OCI-LY7 (cell line): ENCODE measurements at regions not wholly inside any gene's neighbourhood (a gene's known extent, or its start where the extent isn't known, plus 50 kb on each side); places are given as distances from the start of the nearest gene placed in this dataset.

ENCODE experiments used
- EZH2phosphoT487 ChIP-seq: fragments of 200-600 bp; sonication (generic); IDR thresholded peaks from 2 replicates; pipeline ENCODE4 v1.6.1; 2018; ENCODE audit warnings: low read depth, borderline replicate concordance, mild to moderate bottlenecking, mixed run types, antibody characterized with exemption, low read length, moderate library complexity, mixed read lengths
- TF ChIP-seq, protein P1 (sequence below): fragments of 200-600 bp; sonication (generic); conservative IDR thresholded peaks from 2 replicates; pipeline ENCODE4 v1.5.1; 2014; ENCODE audit warnings: mild to moderate bottlenecking, antibody characterized with exemption, low read length, moderate library complexity, mixed read lengths

DNA sequence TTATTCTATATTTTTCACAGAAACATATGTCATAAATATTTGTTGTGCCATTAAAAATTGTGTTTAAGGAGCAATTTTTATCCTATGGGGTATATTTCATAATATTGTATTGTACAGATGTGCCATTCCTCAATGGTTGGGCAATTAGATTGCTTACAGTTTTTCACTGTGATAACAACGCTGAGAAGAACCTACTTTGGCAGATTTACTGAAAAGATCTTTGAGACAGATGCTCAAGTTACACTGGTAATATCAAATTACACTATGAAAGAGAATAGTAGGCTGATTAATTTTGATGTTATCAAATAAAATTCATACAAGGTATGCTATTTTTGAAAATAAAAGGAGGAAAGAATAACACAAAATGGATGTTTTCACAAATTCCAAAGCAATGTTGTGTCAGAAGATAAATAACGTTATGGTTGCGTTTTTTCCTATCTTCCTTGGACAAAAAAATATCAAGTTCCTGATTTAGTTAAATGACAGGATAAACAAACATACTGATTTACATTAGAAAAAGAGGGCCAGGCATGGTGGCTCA lies 335.1 kb upstream of the ZNF521 start:
- TF ChIP-seq, protein P1, sequence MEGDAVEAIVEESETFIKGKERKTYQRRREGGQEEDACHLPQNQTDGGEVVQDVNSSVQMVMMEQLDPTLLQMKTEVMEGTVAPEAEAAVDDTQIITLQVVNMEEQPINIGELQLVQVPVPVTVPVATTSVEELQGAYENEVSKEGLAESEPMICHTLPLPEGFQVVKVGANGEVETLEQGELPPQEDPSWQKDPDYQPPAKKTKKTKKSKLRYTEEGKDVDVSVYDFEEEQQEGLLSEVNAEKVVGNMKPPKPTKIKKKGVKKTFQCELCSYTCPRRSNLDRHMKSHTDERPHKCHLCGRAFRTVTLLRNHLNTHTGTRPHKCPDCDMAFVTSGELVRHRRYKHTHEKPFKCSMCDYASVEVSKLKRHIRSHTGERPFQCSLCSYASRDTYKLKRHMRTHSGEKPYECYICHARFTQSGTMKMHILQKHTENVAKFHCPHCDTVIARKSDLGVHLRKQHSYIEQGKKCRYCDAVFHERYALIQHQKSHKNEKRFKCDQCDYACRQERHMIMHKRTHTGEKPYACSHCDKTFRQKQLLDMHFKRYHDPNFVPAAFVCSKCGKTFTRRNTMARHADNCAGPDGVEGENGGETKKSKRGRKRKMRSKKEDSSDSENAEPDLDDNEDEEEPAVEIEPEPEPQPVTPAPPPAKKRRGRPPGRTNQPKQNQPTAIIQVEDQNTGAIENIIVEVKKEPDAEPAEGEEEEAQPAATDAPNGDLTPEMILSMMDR, result no peak
- no peak for TF ChIP-seq EZH2phosphoT487
